Fibroblast of villous mesenchyme (primary cell): ENCODE measurements at regions not wholly inside any gene's neighbourhood (a gene's known extent, or its start where the extent isn't known, plus 50 kb on each side); places are given as distances from the start of the nearest gene placed in this dataset.

ENCODE experiments used
- DNase-seq: peaks from one replicate; pipeline ENCODE4 v3.0.0-alpha.2; 2010; ENCODE audit warnings: low read depth
- H3K4me3 ChIP-seq: 2 replicates; pipeline ENCODE4 v1.5.1; 2011; ENCODE audit warnings: low read depth, mild to moderate bottlenecking, low read length
- TF ChIP-seq, protein P1 (sequence below): IDR thresholded peaks from 2 replicates; pipeline ENCODE4 v1.5.1; 2012; ENCODE audit warnings: low read depth, mild to moderate bottlenecking, low read length; ENCODE audit not compliant: insufficient read depth

DNA sequence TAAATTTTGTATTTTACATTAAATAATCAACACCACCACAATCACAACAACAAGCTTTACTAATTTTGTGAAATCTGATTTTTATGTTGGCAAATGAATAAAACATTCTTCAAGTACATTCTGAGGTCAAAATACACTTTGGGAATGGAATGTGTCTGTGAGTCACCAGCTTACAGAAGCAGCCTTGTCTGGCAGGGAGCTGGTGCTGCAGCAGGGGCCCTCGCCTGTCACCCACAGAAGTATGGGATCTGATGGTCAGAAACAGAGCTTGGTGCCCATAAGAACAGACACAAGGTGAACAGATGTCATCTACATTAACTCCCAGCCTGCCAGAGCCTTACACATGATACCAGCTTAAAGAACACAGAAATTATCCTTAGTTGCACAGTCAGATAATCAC is 496.9 kb downstream of the CCSER2 start:
- peak; percentile 2 for DNase-seq
- no peak overlapping the region for H3K4me3 ChIP-seq
- TF ChIP-seq, protein P1, sequence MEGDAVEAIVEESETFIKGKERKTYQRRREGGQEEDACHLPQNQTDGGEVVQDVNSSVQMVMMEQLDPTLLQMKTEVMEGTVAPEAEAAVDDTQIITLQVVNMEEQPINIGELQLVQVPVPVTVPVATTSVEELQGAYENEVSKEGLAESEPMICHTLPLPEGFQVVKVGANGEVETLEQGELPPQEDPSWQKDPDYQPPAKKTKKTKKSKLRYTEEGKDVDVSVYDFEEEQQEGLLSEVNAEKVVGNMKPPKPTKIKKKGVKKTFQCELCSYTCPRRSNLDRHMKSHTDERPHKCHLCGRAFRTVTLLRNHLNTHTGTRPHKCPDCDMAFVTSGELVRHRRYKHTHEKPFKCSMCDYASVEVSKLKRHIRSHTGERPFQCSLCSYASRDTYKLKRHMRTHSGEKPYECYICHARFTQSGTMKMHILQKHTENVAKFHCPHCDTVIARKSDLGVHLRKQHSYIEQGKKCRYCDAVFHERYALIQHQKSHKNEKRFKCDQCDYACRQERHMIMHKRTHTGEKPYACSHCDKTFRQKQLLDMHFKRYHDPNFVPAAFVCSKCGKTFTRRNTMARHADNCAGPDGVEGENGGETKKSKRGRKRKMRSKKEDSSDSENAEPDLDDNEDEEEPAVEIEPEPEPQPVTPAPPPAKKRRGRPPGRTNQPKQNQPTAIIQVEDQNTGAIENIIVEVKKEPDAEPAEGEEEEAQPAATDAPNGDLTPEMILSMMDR, result no peak

DNA sequence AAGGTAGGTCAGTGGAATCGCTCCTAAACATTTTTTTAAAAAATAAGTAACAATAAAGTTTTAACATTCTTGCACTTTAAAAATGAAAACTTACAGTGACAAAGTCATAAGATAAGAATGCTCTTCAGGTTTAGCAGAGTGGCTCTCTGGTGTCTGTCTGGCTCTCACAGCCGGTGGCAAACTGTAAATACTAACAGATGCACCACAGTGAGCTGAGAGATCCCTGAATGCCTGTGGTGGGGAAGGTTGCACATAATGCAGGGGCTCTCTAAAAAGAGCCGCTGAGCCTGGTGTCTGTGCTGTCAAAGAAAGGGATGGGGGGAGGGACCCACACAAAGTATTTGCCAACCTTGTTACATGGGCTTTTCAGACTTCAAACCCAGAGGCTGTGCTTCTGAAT is 498.3 kb downstream of the CCSER2 start:
- no peak overlapping the region for H3K4me3 ChIP-seq
- DNase-seq, result no peak
- TF ChIP-seq, protein P1, result no peak

DNA sequence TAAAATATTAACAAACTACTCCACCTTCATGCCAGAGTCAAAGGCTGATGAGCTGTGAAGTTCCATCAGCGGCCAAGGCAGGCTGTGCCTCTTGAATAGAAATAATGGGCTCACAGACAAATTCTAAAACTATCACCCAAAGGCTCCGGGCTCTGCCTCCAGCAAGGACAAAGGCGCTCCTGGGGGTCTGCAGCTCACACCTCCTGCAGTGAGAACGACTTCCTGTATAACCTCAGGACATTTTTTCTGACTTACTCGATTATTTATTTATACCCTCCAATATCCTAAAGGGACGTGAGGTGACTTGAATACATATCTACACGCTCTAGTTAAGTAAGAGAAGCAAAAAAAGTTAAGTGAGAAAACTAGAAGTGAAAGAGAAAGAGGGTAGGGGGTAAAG is 500.7 kb downstream of the CCSER2 start:
- TF ChIP-seq, protein P1, result no peak
- no peak overlapping the region for H3K4me3 ChIP-seq
- DNase-seq, result no peak

DNA sequence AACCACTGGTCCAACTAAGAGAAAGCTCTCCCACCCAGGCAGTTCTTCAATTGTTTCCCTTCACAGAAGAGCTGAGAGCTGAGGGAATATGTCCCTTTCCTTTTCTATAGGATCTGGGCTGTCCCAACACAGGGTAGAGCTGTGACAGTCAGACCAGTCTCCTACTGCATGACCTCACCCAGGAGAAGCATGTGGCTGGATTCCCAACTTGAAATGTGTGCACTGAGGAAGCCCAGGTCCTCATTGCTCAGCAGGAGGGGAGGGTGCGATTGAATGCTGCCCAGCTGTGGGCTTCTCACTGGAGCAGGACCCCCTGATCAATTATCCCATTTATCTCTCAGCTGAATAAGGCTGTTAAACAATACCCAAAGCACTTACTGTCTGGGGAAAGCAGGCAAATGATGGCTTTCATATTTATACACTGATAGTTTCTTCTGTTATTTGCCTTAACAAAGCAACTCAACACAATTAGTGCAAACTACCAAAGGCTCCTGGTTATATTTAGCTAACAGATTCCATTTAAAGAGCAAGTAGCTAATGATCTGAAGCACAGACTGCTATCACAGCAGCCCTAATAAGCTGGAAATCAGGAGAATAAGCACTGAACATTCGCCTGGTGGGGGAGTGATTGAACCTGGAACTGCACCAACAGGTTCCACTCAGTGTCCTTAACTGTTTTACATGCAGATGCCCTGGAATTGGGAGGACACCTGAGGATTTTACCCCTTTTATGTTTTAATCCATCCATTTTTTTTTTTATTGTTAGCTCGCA is 508.8 kb downstream of the CCSER2 start:
- TF ChIP-seq, protein P1, result no peak
- no peak overlapping the region for H3K4me3 ChIP-seq
- DNase-seq, result no peak

DNA sequence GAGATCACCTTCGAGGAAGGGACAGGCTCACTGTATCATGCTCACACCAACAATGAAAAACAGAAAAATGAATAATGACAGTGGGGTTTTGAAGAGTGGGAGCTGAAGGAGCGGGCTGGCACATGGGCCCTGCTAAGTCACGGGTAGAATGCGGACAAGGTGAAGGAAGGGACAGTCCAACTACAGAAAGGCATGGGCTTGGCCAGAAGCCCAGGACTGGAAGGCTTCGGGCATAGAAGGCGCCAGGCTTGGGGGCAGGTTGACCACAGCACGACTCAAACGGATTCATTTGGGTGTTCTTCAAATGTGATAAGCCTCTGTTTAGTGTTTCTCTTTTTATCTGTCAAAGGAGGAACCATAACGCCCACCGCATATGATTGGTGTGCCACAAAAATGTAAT is 509.5 kb downstream of the CCSER2 start:
- no peak overlapping the region for H3K4me3 ChIP-seq
- TF ChIP-seq, protein P1, result no peak
- no peak for DNase-seq

DNA sequence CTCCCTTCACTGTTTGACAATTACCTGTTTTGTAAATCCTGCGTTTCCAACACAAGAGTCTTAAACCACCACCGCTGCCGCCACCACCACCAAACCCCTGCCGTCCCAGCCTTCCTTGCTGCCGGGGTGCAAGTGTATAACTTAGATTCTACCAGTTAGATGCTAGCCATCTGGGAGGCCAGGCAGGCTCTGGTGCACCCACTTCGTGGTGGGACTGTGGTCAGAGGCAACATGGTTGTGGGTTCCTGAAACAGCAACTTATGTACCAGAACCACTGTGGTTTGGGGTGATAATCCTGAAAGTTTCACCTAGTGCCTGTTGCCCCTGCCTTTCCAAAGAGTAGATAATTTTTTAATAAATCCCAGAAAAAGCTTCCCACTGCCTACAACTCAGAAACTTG is 510.5 kb downstream of the CCSER2 start:
- TF ChIP-seq, protein P1, result no peak
- no peak overlapping the region for H3K4me3 ChIP-seq
- DNase-seq, result no peak

DNA sequence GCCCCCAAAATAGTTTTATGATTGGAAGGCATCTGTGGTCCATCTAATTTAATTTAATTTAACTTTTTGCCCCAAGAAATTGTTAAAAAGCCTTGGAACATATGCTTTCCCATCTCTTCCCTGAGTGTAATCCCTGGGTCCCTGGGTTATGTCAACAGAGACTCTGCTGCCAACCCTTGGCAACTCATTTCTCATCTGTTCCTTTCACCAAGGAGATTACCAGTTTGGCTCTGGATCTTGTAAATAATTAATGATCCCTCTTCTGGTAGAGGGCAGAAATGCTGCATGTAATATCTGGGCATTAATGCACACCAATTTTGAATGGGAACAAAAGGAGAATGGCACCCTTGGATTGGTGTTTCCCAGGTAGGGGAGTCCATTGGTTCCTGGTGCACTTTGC is 514.2 kb downstream of the CCSER2 start:
- DNase-seq, result no peak

More for the DNA sequence above, 514.2 kb downstream of the CCSER2 start:
- TF ChIP-seq, protein P1, result no peak
- H3K4me3 ChIP-seq, result no peak overlapping the region
